ENCODE measurements at regions not wholly inside any gene's neighbourhood (a gene's known extent, or its start where the extent isn't known, plus 50 kb on each side); places are given as distances from the start of the nearest gene placed in this dataset.
A peak's percentile ranks its signal among the peaks of the same experiment; 100 is the strongest.

DNA sequence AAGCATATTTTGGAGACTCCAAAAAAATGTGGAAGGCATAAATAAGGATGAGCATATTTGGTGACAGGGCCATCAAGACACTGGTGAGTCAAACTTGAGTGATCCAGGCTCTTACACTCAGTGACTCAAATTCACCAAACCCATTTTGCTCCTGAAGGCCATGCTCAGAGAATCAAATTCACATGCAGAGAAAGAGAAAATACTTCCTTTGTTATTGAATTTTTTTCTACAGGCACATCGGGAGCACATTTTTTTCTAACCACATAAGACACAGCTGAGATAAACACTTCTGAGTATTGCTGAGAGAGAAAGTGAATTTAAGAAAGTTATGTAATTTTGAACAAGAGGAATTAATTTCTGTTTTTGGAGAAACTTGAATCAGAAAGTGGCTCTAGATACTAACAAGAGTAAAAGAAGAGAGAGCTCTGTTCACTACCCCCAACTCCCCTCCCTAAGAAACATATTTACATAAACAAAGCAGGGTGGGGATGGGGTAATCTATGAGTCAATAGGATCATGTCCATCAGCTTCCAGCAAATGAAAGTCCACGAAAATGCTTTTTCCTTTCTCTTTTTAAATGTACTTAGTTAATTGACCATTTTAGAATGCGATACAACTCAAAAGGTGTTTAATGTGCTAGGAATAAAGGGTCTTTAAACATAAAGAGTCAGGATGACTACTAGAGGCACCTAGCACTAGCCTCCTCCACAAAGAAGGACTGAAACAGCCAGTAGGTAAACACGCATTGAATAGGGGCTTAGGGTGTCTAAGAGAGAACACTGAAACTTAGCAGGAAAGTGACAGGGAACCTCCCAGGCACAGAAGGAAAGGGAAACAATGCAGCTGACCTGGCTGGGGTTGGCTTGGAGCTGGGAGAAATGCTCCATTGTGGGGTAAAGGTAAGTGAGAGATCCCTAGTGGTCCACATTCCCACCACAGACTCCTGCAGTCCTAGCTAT is 152.3 kb downstream of the KCNE4 start:
- H3K4me3 ChIP-seq (ENCODE audit: control insufficient read depth, low read depth, low read length) = no peak overlapping the region
- DNase-seq (ENCODE audit: low read depth) = peak; percentile 31
- TF ChIP-seq, protein P1, sequence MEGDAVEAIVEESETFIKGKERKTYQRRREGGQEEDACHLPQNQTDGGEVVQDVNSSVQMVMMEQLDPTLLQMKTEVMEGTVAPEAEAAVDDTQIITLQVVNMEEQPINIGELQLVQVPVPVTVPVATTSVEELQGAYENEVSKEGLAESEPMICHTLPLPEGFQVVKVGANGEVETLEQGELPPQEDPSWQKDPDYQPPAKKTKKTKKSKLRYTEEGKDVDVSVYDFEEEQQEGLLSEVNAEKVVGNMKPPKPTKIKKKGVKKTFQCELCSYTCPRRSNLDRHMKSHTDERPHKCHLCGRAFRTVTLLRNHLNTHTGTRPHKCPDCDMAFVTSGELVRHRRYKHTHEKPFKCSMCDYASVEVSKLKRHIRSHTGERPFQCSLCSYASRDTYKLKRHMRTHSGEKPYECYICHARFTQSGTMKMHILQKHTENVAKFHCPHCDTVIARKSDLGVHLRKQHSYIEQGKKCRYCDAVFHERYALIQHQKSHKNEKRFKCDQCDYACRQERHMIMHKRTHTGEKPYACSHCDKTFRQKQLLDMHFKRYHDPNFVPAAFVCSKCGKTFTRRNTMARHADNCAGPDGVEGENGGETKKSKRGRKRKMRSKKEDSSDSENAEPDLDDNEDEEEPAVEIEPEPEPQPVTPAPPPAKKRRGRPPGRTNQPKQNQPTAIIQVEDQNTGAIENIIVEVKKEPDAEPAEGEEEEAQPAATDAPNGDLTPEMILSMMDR (IDR thresholded peaks at IDR 0.05; ENCODE audit: control insufficient read depth, insufficient read depth, low read depth, low read length, missing control alignments) = no peak

GRCh38 chr2:223210489-223210888 is 158.5 kb downstream of the KCNE4 start:
- TF ChIP-seq, protein P1 (IDR thresholded peaks at IDR 0.05; ENCODE audit: control insufficient read depth, insufficient read depth, low read depth, low read length, missing control alignments) = no peak
- no peak for DNase-seq (ENCODE audit: low read depth)
- H3K4me3 ChIP-seq (ENCODE audit: control insufficient read depth, low read depth, low read length) = no peak overlapping the region

- TF ChIP-seq, protein P1 (IDR thresholded peaks at IDR 0.05; ENCODE audit: control insufficient read depth, insufficient read depth, low read depth, low read length, missing control alignments) = no peak
- H3K4me3 ChIP-seq (ENCODE audit: control insufficient read depth, low read depth, low read length) = no peak overlapping the region
- DNase-seq (ENCODE audit: low read depth) = no peak
Measured at GRCh38 chr2:223214394-223215253, 162.6 kb downstream of the KCNE4 start.

DNA sequence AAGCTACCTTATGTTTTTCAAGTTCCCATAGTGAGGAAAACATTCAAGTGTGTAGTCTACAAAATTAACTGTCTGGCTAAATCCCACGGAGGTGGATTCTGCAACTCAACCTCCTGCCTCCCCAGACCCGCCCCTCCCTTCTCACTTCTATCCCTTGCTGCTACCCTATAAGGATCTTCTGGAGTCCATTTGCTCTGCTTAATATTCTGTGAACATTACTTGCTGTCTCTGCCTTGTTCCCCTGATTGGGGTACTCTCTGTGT is 163.2 kb downstream of the KCNE4 start:
- H3K4me3 ChIP-seq (ENCODE audit: control insufficient read depth, low read depth, low read length) = no peak overlapping the region
- TF ChIP-seq, protein P1 (IDR thresholded peaks at IDR 0.05; ENCODE audit: control insufficient read depth, insufficient read depth, low read depth, low read length, missing control alignments) = no peak
- no peak for DNase-seq (ENCODE audit: low read depth)

DNA sequence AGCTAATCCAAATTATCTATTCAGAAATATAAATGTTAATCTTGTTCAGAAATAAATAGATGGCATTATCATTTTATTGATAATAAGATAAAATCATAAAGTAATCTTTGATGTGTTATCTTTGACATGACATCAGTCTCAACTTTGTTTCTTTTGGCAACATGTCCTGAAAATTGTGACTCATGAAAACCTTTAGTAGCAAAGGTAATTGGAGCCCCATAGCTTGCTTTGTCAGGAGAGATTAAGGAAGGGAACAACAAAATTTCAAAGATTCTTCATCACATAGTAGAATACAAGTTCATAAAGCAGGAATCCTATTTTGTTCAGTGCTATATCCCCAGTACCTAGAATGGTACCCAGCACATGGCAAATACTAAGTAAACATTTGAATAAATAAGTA is 165.4 kb downstream of the KCNE4 start:
- no peak overlapping the region for H3K4me3 ChIP-seq (ENCODE audit: control insufficient read depth, low read depth, low read length)
- TF ChIP-seq, protein P1 (IDR thresholded peaks at IDR 0.05; ENCODE audit: control insufficient read depth, insufficient read depth, low read depth, low read length, missing control alignments) = no peak
- no peak for DNase-seq (ENCODE audit: low read depth)

GRCh38 chr2:223218587-223219178 is 166.7 kb downstream of the KCNE4 start:
- no peak for DNase-seq (ENCODE audit: low read depth)
- TF ChIP-seq, protein P1 (IDR thresholded peaks at IDR 0.05; ENCODE audit: control insufficient read depth, insufficient read depth, low read depth, low read length, missing control alignments) = no peak
- no peak overlapping the region for H3K4me3 ChIP-seq (ENCODE audit: control insufficient read depth, low read depth, low read length)

All from AG09309 (cell line).